WTC11 (cell line): ENCODE measurements at regions not wholly inside any gene's neighbourhood (a gene's known extent, or its start where the extent isn't known, plus 50 kb on each side); places are given as distances from the start of the nearest gene placed in this dataset.

Source experiments
- NFE2L1 ChIP-seq: sonication (generic); formaldehyde crosslinking; IDR thresholded peaks from 2 replicates; pipeline ENCODE4 v1.8.1; 2023; ENCODE audit warnings: missing genetic modification reagents
- ZNF263 ChIP-seq: sonication (generic); formaldehyde crosslinking; IDR thresholded peaks from 2 replicates; pipeline ENCODE4 v1.8.1; 2022; ENCODE audit warnings: low read depth, mild to moderate bottlenecking, moderate library complexity, missing genetic modification reagents
- ZNF317 ChIP-seq: sonication (generic); formaldehyde crosslinking; IDR thresholded peaks from 2 replicates; pipeline ENCODE4 v1.8.1; 2023; ENCODE audit warnings: low read depth, mild to moderate bottlenecking, moderate library complexity, missing genetic modification reagents, borderline replicate concordance
- TF ChIP-seq, protein P1 (sequence below): fragments of 250-450 bp; sonication (Bioruptor Pico); conservative IDR thresholded peaks from 2 replicates; pipeline ENCODE4 v1.9.0; 2021; ENCODE audit warnings: mild to moderate bottlenecking
- TF ChIP-seq, protein P2 (sequence below): fragments of 250-450 bp; sonication (Bioruptor Pico); IDR thresholded peaks from 2 replicates; pipeline ENCODE4 v1.9.0; 2021; ENCODE audit warnings: mild to moderate bottlenecking
- TF ChIP-seq, protein P3 (sequence below): sonication (generic); formaldehyde crosslinking; conservative IDR thresholded peaks from 2 replicates; pipeline ENCODE4 v1.8.1; 2022; ENCODE audit warnings: mild to moderate bottlenecking, missing genetic modification reagents
- TF ChIP-seq, protein P4 (sequence below): fragments of 200-600 bp; IDR thresholded peaks from 2 replicates; pipeline ENCODE4 v1.8.0; 2022; ENCODE audit warnings: antibody characterized with exemption

DNA sequence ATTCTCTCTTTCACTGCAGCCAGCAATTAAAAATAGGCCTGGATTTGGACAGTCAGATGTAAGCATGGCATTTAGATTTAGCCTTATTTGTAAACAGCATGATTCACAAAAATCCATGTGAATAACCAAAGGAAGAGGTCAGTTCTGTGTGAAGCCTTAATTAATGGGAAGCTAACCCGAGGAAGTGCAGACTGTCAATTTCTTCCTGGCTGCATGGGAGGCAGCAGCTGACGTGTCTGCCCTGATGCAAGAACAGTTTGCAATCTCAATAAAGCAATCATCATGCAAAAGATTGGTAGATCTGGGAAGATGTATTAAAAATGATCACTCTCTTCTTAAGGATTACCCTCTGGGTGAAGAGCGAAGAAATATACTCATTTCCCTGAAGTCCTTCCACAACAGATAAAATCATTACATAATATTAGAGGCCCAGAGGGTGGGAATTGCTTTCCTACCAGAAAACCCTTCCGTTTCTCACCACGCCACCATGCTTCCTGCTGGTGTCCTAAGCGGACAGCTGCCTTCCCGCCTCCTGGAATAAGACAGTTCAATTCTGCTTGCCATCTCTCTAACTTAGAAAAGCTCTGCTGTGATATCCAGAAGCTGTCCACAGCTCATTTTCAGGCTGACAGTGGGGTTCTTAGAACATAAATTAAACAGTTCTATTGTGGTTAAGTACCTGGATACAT lies 526.7 kb upstream of the NRP1 start:
- TF ChIP-seq, protein P1, sequence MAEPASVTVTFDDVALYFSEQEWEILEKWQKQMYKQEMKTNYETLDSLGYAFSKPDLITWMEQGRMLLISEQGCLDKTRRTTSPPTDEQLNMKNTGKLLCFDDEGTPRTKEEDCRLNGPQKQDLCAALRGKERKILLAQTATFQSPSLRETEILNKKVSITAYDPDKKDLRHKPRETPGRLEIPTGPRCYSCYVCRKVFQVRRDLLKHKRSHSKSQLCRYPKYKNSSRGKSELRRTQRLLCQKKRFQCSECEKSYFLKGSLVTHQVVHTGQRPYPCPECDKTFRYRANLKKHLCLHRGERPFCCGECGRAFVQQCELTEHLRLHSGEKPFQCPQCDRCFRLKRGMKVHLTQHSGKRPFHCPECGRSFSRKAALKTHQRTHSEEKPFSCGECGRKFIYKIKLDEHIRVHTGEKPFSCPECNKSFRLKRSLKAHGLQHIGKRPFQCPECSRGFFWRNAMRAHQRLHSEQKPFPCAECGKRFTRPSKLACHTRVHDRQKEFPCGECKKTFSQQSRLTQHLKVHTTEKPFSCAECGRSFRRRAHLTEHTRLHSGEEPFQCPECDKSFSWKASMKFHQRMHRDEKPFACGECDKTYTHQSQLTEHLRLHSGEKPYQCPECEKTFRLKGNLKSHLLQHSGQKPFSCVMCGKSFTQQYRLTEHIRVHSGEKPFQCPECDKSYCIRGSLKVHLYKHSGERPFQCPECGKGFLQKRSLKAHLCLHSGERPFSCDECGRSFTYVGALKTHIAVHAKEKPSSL = no peak
- TF ChIP-seq, protein P2, sequence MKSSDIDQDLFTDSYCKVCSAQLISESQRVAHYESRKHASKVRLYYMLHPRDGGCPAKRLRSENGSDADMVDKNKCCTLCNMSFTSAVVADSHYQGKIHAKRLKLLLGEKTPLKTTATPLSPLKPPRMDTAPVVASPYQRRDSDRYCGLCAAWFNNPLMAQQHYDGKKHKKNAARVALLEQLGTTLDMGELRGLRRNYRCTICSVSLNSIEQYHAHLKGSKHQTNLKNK (CRISPR knock-in tag) = no peak
- TF ChIP-seq, protein P3, sequence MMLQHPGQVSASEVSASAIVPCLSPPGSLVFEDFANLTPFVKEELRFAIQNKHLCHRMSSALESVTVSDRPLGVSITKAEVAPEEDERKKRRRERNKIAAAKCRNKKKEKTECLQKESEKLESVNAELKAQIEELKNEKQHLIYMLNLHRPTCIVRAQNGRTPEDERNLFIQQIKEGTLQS (CRISPR knock-in tag) = no peak
- no peak for TF ChIP-seq NFE2L1
- no peak for TF ChIP-seq ZNF263 (CRISPR knock-in tag)
- no peak for TF ChIP-seq ZNF317 (CRISPR knock-in tag)
- TF ChIP-seq, protein P4, sequence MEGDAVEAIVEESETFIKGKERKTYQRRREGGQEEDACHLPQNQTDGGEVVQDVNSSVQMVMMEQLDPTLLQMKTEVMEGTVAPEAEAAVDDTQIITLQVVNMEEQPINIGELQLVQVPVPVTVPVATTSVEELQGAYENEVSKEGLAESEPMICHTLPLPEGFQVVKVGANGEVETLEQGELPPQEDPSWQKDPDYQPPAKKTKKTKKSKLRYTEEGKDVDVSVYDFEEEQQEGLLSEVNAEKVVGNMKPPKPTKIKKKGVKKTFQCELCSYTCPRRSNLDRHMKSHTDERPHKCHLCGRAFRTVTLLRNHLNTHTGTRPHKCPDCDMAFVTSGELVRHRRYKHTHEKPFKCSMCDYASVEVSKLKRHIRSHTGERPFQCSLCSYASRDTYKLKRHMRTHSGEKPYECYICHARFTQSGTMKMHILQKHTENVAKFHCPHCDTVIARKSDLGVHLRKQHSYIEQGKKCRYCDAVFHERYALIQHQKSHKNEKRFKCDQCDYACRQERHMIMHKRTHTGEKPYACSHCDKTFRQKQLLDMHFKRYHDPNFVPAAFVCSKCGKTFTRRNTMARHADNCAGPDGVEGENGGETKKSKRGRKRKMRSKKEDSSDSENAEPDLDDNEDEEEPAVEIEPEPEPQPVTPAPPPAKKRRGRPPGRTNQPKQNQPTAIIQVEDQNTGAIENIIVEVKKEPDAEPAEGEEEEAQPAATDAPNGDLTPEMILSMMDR = no peak
